ENCODE measurements at regions not wholly inside any gene's neighbourhood (a gene's known extent, or its start where the extent isn't known, plus 50 kb on each side); places are given as distances from the start of the nearest gene placed in this dataset.
"Not testable (repeated sequence)": the region's sequence is repeated elsewhere in the genome, so short reads cannot be mapped to it uniquely, and the experiment has no call there.

GRCh38 chr1:168419736-168420135, 124.1 kb downstream of the XCL2 start:
- DNase-seq = no peak

GRCh38 chr1:168416220-168416619, 127.6 kb downstream of the XCL2 start:
- no peak for DNase-seq

GRCh38 chr1:168414914-168415313, 128.9 kb downstream of the XCL2 start:
- DNase-seq = no peak

- no peak for DNase-seq
Observed at GRCh38 chr1:168410464-168410863, 129.8 kb downstream of the TBX19 start.

GRCh38 chr1:168408884-168409283, 128.2 kb downstream of the TBX19 start:
- DNase-seq = no peak

- DNase-seq = no peak
Observed at GRCh38 chr1:168408539-168408865, 127.8 kb downstream of the TBX19 start.

GRCh38 chr1:168407832-168408538, 127.3 kb downstream of the TBX19 start:
- no peak for DNase-seq

- DNase-seq = no peak
Observed at GRCh38 chr1:168405906-168406549, 125.4 kb downstream of the TBX19 start.

- DNase-seq = no peak
Observed at GRCh38 chr1:168403140-168403539, 122.5 kb downstream of the TBX19 start.

- DNase-seq = not testable (repeated sequence)
Observed at GRCh38 chr1:168402466-168402865, 121.8 kb downstream of the TBX19 start.

- no peak for DNase-seq
Observed at GRCh38 chr1:168401341-168401740, 120.7 kb downstream of the TBX19 start.

- DNase-seq = no peak
Observed at GRCh38 chr1:168400139-168400538, 119.5 kb downstream of the TBX19 start.

GRCh38 chr1:168397806-168398205, 117.1 kb downstream of the TBX19 start:
- DNase-seq = no peak

GRCh38 chr1:168396940-168397684, 116.4 kb downstream of the TBX19 start:
- no peak for DNase-seq

GRCh38 chr1:168396508-168396907, 115.8 kb downstream of the TBX19 start:
- DNase-seq = no peak

GRCh38 chr1:168394858-168395257, 114.2 kb downstream of the TBX19 start:
- no peak for DNase-seq

GRCh38 chr1:168392958-168393549, 112.4 kb downstream of the TBX19 start:
- no peak for DNase-seq

GRCh38 chr1:168391851-168392681, 111.4 kb downstream of the TBX19 start:
- no peak for DNase-seq

- no peak for DNase-seq
Observed at GRCh38 chr1:168390271-168390670, 109.6 kb downstream of the TBX19 start.

GRCh38 chr1:168387781-168388760, 107.4 kb downstream of the TBX19 start:
- no peak for DNase-seq

GRCh38 chr1:168386949-168387586, 106.4 kb downstream of the TBX19 start:
- peak; percentile 36 for DNase-seq
